ENCODE measurements at regions not wholly inside any gene's neighbourhood (a gene's known extent, or its start where the extent isn't known, plus 50 kb on each side); places are given as distances from the start of the nearest gene placed in this dataset.
A peak's percentile ranks its signal among the peaks of the same experiment; 100 is the strongest.

GRCh38 chrX:58051346-58051745 lies 141.1 kb upstream of the ZXDA start:
- Mint-ChIP-seq H3K9me3 (peaks cover 7% of the 10 kb centered on the region), H3K4me3 (no peak overlapping the region), H3K4me1 (ENCODE audit: low read depth) (no peaks in the 10 kb centered on the region), H3K27me3 (peaks cover 2% of the 10 kb centered on the region), H3K27ac (no peak overlapping the region), H3K36me3 (ENCODE audit: low read depth) (no peaks in the 10 kb centered on the region)
- ATAC-seq (no peak), DNase-seq (no peak)
- POLR2A ChIA-PET: no interaction called here
- CTCF ChIA-PET: no interaction called here
- intact Hi-C loops (cut with micrococcal nuclease): no loop called here
- TF ChIP-seq CTCF (IDR thresholded peaks at IDR 0.05): no peak

- intact Hi-C loops (cut with micrococcal nuclease): no loop called here
- Mint-ChIP-seq H3K36me3 (ENCODE audit: low read depth) (no peaks in the 10 kb centered on the region), H3K9me3 (peaks cover 7% of the 10 kb centered on the region), H3K4me1 (ENCODE audit: low read depth) (no peaks in the 10 kb centered on the region), H3K27me3 (peaks cover 1% of the 10 kb centered on the region), H3K4me3 (no peak overlapping the region), H3K27ac (no peak overlapping the region)
- no peak for TF ChIP-seq CTCF (IDR thresholded peaks at IDR 0.05)
- ChIA-PET CTCF (no interaction called here), POLR2A (no interaction called here)
- ATAC-seq: no peak
- no peak for DNase-seq
Observed at GRCh38 chrX:58044130-58044529, 133.9 kb upstream of the ZXDA start.

- Mint-ChIP-seq H3K4me1 (ENCODE audit: low read depth) (no peaks in the 10 kb centered on the region), H3K4me3 (no peak overlapping the region), H3K36me3 (ENCODE audit: low read depth) (no peaks in the 10 kb centered on the region), H3K27ac (no peak overlapping the region), H3K9me3 (no peaks in the 10 kb centered on the region), H3K27me3 (no peaks in the 10 kb centered on the region)
- DNase-seq (peak; percentile 50), ATAC-seq (no peak)
- peak; percentile 14 for TF ChIP-seq CTCF (IDR thresholded peaks at IDR 0.05)
- POLR2A ChIA-PET: no interaction called here
- intact Hi-C loops (cut with micrococcal nuclease): no loop called here
- CTCF ChIA-PET: interaction anchor here (0.9 to 1.6 kb wide), 6 partner anchors 9 to 452 kb away, joined by 3 to 4 read pairs (median 3); no protein-coding TSS in a partner anchor
Observed at GRCh38 chrX:58025979-58026378, 115.7 kb upstream of the ZXDA start.

- Mint-ChIP-seq H3K27me3 (no peaks in the 10 kb centered on the region), H3K4me3 (no peak overlapping the region), H3K36me3 (ENCODE audit: low read depth) (peaks cover 1% of the 10 kb centered on the region), H3K27ac (no peak overlapping the region), H3K9me3 (peaks cover 2% of the 10 kb centered on the region), H3K4me1 (ENCODE audit: low read depth) (no peaks in the 10 kb centered on the region)
- TF ChIP-seq CTCF (IDR thresholded peaks at IDR 0.05): no peak
- ChIA-PET CTCF (no interaction called here), POLR2A (no interaction called here)
- no peak for ATAC-seq
- DNase-seq: no peak
- intact Hi-C loops (cut with micrococcal nuclease): no loop called here
Observed at GRCh38 chrX:57985951-57986350, 75.7 kb upstream of the ZXDA start.

- H3K27me3 Mint-ChIP-seq: no peaks in the 10 kb centered on the region
- H3K4me3 Mint-ChIP-seq: no peak overlapping the region
- ATAC-seq (no peak), DNase-seq (no peak)
- H3K27ac Mint-ChIP-seq: no peak overlapping the region
- no peak for TF ChIP-seq CTCF (IDR thresholded peaks at IDR 0.05)
- POLR2A ChIA-PET: no interaction called here
- intact Hi-C loops (cut with micrococcal nuclease): no loop called here
- CTCF ChIA-PET: no interaction called here
- peaks cover 2% of the 10 kb centered on the region for H3K9me3 Mint-ChIP-seq
- H3K36me3 Mint-ChIP-seq (ENCODE audit: low read depth): peaks cover 1% of the 10 kb centered on the region
- H3K4me1 Mint-ChIP-seq (ENCODE audit: low read depth): no peaks in the 10 kb centered on the region
Observed at GRCh38 chrX:57984620-57985019, 74.4 kb upstream of the ZXDA start.
